SK-N-SH (cell line): ENCODE measurements at regions not wholly inside any gene's neighbourhood (a gene's known extent, or its start where the extent isn't known, plus 50 kb on each side); places are given as distances from the start of the nearest gene placed in this dataset.

Experiments
- CTCF ChIP-seq: fragments of 200-600 bp; sonication (generic); IDR thresholded peaks from 2 replicates; pipeline ENCODE4 v1.6.1; 2017; ENCODE audit warnings: antibody characterized with exemption, mild to moderate bottlenecking, moderate library complexity
- NRF1 ChIP-seq: IDR thresholded peaks from 2 replicates; pipeline ENCODE4 v1.6.1; 2012; ENCODE audit warnings: low read depth, mild to moderate bottlenecking, low read length
- POLR2AphosphoS5 ChIP-seq: IDR thresholded peaks from 2 replicates; pipeline ENCODE4 v1.6.1; 2012; ENCODE audit warnings: low read depth, low read length
- TF ChIP-seq, protein P1 (sequence below): IDR thresholded peaks from 2 replicates; pipeline ENCODE4; 2012

- TF ChIP-seq CTCF (no peak), POLR2AphosphoS5 (no peak), NRF1 (no peak)
- TF ChIP-seq, protein P1, sequence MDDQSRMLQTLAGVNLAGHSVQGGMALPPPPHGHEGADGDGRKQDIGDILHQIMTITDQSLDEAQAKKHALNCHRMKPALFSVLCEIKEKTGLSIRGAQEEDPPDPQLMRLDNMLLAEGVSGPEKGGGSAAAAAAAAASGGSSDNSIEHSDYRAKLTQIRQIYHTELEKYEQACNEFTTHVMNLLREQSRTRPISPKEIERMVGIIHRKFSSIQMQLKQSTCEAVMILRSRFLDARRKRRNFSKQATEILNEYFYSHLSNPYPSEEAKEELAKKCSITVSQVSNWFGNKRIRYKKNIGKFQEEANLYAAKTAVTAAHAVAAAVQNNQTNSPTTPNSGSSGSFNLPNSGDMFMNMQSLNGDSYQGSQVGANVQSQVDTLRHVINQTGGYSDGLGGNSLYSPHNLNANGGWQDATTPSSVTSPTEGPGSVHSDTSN: no peak
Measured at GRCh38 chr9:28662675-28663074, 1089.4 kb upstream of the C9orf72 start.
